HG03460 (cell line): ENCODE measurements at regions not wholly inside any gene's neighbourhood (a gene's known extent, or its start where the extent isn't known, plus 50 kb on each side); places are given as distances from the start of the nearest gene placed in this dataset.
"Not testable (repeated sequence)": the region's sequence is repeated elsewhere in the genome, so short reads cannot be mapped to it uniquely, and the experiment has no call there.

Source experiments
- ATAC-seq: cut with Tn5 transposase; IDR thresholded peaks from one replicate; pipeline ENCODE4 v1.9.1; 2021; ENCODE audit not compliant: unreplicated experiment

GRCh38 chr14:95597784-95598211 is 62.9 kb downstream of the GLRX5 start:
- ATAC-seq: peak; percentile 80

DNA sequence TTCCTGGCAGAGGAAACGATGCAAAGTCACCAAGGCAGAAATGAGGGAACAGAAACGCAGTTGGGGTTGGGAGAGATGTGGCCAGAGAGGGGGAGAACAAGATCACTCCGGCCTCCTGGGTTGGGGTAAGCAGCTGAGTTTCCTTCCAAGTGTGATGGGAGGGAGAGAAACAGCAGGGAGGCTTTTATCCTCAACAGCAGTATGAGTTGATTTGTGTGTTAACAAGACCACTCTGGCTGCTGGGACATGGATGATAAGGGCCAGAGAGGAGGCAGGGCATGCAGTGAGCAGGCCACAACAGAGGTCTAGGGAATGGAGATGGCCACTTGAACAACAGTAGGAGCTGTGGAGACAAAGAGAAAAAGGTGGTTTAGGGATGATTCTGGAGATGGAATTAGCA is 66.8 kb downstream of the GLRX5 start:
- ATAC-seq: no peak

GRCh38 chr14:95603415-95603814 is 68.6 kb downstream of the GLRX5 start:
- ATAC-seq: no peak

- ATAC-seq: no peak
Observed at GRCh38 chr14:95606266-95606665, 71.4 kb downstream of the GLRX5 start.

GRCh38 chr14:95608637-95609235 is 73.9 kb downstream of the GLRX5 start:
- no peak for ATAC-seq

- no peak for ATAC-seq
Observed at GRCh38 chr14:95609398-95609990, 74.6 kb downstream of the GLRX5 start.

- no peak for ATAC-seq
Observed at GRCh38 chr14:95611293-95611880, 74.8 kb upstream of the TCL1B start.

DNA sequence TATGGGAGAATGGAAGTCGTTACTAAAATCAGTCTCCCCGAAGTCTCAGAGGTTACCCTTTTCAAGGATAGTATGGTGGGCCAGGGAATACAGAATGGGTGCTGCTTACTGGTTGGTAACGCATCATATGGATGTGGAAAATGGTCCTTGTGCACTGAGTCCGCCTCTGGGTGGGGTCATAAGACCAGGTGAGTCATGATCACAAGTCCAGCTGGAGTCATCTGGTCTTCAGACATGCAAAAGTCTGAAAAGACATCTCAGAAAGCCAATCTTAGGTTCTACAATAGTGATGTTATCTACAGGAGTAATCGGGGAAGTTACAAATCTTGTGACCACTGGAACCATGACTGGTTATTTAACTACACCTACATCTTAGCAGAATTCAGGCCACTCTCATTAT is 71.9 kb upstream of the TCL1B start:
- peak; percentile 57 for ATAC-seq

GRCh38 chr14:95616745-95617144 is 69.5 kb upstream of the TCL1B start:
- no peak for ATAC-seq

DNA sequence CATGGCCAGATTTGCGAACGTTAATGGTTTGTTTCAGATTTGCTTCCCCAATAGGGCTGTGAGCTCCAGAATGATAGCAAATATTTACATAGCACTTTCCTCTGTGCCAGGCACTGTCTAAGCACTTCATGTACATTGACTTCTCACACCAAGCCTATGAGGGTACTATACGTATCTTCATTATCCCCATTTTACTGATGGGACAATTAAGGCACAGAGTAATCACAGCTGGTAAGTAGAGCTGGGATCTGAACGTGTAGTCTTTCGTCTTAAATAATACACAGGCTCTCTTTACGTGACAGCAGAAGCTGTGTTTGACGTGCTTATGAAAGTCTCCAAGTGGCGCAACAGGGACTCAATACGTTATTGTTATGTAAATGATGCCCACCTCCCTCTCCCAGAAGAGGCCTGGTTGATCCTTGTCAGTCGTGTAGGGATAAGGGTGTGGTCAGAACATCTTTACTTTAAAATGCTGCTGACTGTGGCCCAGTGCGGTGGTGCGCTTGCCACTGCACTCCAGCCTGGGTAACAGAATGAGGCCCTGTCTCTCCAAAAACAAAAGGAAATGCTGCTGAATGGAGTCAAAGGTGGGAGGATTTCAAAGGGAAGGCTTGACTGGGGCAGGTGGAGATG is 66.3 kb upstream of the TCL1B start:
- ATAC-seq: no peak

GRCh38 chr14:95620659-95621059 is 65.6 kb upstream of the TCL1B start:
- no peak for ATAC-seq

- no peak for ATAC-seq
Observed at GRCh38 chr14:95623195-95623594, 63.0 kb upstream of the TCL1B start.

GRCh38 chr14:95625710-95626109 is 60.5 kb upstream of the TCL1B start:
- not testable (repeated sequence) for ATAC-seq

- no peak for ATAC-seq
Observed at GRCh38 chr14:95635051-95635450, 51.2 kb upstream of the TCL1B start.
